DMS53 treated with DMSO at 0.1 percent for 48 hours (cell line): ENCODE measurements at regions not wholly inside any gene's neighbourhood (a gene's known extent, or its start where the extent isn't known, plus 50 kb on each side); places are given as distances from the start of the nearest gene placed in this dataset.
A peak's percentile ranks its signal among the peaks of the same experiment; 100 is the strongest.

Experiments used
- DNase-seq: peaks from one replicate; lab custom pipeline; 2025; ENCODE audit not compliant: unreplicated experiment; lab: John Stamatoyannopoulos, UW

DNA sequence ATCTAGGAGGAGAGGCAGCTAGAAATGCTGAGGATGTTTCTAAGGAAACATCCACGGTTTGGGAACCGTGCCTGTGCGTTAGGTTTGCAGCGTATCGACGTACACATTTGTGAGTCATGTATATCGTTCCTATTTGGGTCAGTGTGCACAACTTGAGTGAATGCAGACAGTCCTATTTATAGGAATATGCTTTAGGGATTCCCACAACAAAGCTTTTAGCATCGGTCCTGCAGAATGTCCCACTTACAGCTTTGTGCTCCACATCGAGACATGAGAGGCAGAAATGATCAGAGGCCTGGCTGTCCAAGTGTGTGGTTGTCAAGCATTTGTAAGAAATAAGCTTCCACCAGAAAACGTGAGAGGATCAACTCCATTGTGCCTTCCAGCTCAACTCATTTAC, 1282.7 kb upstream of the WWC1 start:
- DNase-seq, result no peak

- DNase-seq, result no peak
These were observed 1280.2 kb upstream of the WWC1 start for GRCh38 chr5:167011196-167011595.

- no peak for DNase-seq
These were observed 1279.1 kb upstream of the WWC1 start for GRCh38 chr5:167012123-167013034.

GRCh38 chr5:167014401-167015056, 1276.9 kb upstream of the WWC1 start:
- DNase-seq, result no peak

- no peak for DNase-seq
These were observed 1271.0 kb upstream of the WWC1 start for GRCh38 chr5:167020418-167020817.

GRCh38 chr5:167029488-167029887, 1262.0 kb upstream of the WWC1 start:
- DNase-seq, result no peak

DNA sequence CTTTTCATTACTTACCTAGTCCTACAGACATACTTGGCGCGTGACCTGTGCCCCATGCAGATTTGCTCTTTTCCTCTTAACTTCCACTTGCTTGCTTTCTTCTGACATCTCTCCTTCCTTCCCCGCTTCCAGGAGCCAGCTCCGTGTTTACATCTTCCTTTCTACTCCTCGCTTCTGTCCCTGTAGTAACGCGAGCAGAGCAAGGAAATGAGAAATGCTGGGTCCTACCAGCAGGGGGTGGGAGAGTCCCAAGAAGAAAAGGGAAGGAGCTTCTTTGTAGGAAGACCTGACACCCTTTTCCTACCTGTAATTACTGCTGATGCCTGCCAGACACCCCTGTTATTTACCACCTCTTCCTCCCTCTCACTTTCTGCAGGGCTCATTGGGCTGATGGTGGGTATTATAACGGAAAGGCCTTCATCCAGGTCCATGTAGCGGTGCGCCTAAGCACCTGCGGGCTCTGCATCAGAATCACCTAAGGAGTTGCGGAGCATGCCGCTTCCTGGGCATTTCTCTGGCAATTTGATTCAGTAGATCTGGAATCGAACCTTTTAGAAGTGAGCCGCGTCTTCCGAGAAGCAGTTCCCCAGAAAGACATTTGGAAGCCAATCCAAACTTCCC, 1260.8 kb upstream of the WWC1 start:
- DNase-seq, result no peak

DNA sequence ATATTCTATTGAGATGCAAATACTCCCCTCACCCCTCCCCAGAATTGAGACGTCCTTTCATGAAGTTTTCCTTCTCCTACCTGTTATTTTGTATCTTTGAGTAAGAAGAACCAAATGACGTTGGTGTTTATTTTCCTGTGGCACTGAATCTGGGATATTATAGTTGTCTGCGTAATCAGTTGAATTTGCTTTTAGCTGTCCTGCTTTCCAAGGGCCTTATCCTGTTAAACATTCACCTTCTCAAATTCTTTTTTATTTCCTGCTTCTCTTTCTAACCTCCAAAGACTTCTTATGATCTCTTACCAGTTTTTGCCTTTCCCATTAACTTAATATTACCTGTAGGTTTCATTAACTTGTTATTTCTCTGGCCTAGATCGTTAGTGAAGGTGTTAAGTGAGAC, 1254.9 kb upstream of the WWC1 start:
- DNase-seq, result no peak

- DNase-seq, result peak; percentile 26
These were observed 1242.3 kb upstream of the WWC1 start for GRCh38 chr5:167049043-167049663.

DNA sequence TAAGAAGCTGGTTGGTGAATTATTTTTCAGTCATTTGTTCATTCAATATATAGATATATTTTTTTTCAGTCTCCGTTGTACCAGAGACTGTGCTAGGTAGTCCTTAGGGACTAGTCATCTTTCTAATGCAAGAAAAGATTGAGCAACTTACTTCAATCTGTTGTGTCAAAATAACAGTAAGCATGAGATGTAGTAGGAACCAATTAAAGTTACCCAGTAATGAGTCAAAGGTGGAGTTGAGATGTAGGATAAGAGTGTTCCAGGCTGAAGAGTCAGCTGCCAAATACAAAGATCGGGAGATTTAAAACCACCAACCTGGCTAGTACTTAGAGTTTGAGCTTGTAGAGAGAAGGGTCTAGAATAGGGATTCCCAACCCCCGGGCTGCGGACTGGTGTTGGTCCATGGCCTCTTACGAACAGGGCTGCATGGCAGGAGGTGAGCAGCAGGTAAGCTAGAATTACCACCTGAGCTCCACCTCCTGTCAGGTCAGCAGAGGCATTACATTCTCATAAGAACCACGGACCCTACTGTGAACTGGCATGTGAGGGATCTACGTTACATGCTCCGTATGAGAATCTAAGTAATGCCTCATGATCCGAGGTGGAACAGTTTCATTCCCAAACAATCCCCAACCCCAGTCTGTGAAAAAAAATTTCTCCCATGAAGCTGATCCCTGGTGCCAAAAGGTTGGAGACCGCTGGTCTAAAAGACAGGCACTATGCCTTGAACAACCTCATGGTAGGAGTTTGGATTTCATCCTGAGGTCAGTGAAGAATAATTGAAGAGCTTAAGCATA, 1241.5 kb upstream of the WWC1 start:
- no peak for DNase-seq

GRCh38 chr5:167050568-167051401, 1240.7 kb upstream of the WWC1 start:
- no peak for DNase-seq

- DNase-seq, result no peak
These were observed 1240.1 kb upstream of the WWC1 start for GRCh38 chr5:167051402-167051768.

GRCh38 chr5:167052791-167053190, 1238.7 kb upstream of the WWC1 start:
- no peak for DNase-seq

DNA sequence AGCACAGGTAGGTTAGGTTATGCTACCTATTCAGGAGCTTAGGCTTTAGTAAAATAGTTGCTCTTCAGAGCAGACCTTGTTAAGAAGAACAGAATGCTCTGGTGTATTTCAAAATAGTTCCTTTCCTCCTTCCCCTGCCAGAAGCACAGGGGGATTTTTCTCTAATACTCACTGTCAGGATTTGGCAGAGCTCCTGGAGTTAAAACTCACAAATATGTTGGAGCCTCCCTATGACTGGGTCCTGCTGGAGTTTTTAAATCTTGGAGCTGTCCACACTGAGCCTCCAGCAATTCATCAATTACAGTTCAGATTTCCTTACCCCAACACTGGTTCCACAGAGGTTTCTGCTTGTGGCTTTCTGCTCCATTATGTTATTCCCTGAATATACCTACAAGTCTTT, 1233.8 kb upstream of the WWC1 start:
- DNase-seq, result no peak

GRCh38 chr5:167061695-167062094, 1229.8 kb upstream of the WWC1 start:
- DNase-seq, result no peak

DNA sequence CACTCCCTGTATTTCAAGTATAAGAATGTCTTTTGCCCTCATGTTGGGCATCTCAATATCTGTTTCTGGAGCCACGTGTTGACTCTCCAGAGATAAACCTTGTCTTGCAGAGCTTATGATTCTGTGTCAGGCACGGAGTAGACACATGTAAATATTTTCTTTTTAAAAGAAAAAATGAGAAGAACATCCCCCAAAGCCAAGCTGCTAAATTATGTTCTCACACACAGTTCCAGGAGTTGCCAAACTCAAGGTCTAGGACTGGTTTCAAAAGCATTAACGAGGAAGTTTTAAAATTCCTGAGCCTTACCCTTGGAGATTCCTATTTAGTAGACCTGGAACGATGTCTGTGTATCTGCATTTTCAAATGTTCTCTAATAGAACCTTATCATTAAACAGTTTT, 1228.3 kb upstream of the WWC1 start:
- no peak for DNase-seq

DNA sequence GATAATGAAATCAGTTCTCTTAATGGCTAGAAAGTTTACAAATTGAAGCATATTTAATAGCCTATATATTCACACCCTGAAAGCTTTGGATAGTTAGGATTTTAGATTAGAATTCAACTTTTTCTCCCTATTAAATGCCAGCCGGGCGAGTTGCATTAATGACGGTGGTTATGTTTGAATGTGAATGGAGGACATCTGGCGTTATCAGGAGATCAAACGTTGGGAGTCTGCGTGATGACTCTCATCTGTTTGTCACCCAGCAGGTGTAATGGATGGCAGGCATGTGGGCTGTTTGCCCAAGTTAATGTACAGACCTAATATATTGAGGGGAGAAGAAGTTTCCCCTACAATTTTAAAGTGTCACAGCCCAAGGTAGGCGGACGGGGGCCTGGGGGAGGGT, 1227.7 kb upstream of the WWC1 start:
- no peak for DNase-seq

- no peak for DNase-seq
These were observed 1227.2 kb upstream of the WWC1 start for GRCh38 chr5:167064198-167064776.

GRCh38 chr5:167065794-167066193, 1225.7 kb upstream of the WWC1 start:
- no peak for DNase-seq
